OCI-LY7 (cell line): ENCODE measurements at regions not wholly inside any gene's neighbourhood (a gene's known extent, or its start where the extent isn't known, plus 50 kb on each side); places are given as distances from the start of the nearest gene placed in this dataset.
"Not testable (repeated sequence)": the region's sequence is repeated elsewhere in the genome, so short reads cannot be mapped to it uniquely, and the experiment has no call there.

Experiments
- BruUV-seq: library from RNA; stranded (reverse); fragments of 400-500 nt; replicated peaks from 2 replicates; lab custom pipeline; 2021; lab: Mats Ljungman, UMichigan
- CTCF ChIA-PET: fragments of 300-600 bp; sonication (Branson Sonifier 250); formaldehyde crosslinking; loops from one replicate; lab custom pipeline; 2022; ENCODE audit warnings: antibody characterized with exemption; ENCODE audit not compliant: unreplicated experiment; lab: Charles Lee
- POLR2A ChIA-PET: fragments of 300-600 bp; sonication (Branson Sonifier 250); formaldehyde crosslinking; loops from one replicate; lab custom pipeline; 2022; ENCODE audit warnings: antibody characterized with exemption; lab: Charles Lee
- DNase-seq: peaks from one replicate; pipeline ENCODE4 v3.0.0-alpha.2; 2015; ENCODE audit warnings: low spot score
- H2AFZ ChIP-seq: fragments of 200-600 bp; sonication (generic), shearing (Covaris generic); 2 replicates; pipeline ENCODE4 v1.6.1; 2014; ENCODE audit warnings: mild to moderate bottlenecking, antibody characterized with exemption, low read length, moderate library complexity
- H3K27ac ChIP-seq: fragments of 200-600 bp; sonication (generic); 2 replicates; pipeline ENCODE4 v1.5.1; 2014; ENCODE audit warnings: mixed run types, low read depth, mild to moderate bottlenecking, moderate library complexity, low read length, inconsistent platforms; ENCODE audit not compliant: poor library complexity, severe bottlenecking
- H3K36me3 ChIP-seq: fragments of 200-600 bp; sonication (generic); 2 replicates; pipeline ENCODE4 v1.6.1; 2014; ENCODE audit warnings: mild to moderate bottlenecking, antibody characterized with exemption, low read length, moderate library complexity, mixed read lengths; ENCODE audit not compliant: insufficient read depth
- H3K4me1 ChIP-seq: fragments of 200-600 bp; sonication (generic); 2 replicates; pipeline ENCODE4 v1.5.1; 2014; ENCODE audit warnings: mild to moderate bottlenecking, low read length; ENCODE audit not compliant: insufficient read depth, poor library complexity, severe bottlenecking
- H3K4me2 ChIP-seq: fragments of 200-600 bp; sonication (generic); 2 replicates; pipeline ENCODE4 v1.6.1; 2014; ENCODE audit warnings: mild to moderate bottlenecking, low read length
- H3K4me3 ChIP-seq: fragments of 200-600 bp; sonication (generic); 2 replicates; pipeline ENCODE4 v1.5.1; 2014; ENCODE audit warnings: mild to moderate bottlenecking, low read depth, low read length; ENCODE audit not compliant: poor library complexity, severe bottlenecking
- H3K79me2 ChIP-seq: fragments of 200-600 bp; sonication (generic); 2 replicates; pipeline ENCODE4 v1.6.1; 2016; ENCODE audit warnings: low read depth, mild to moderate bottlenecking, low read length, moderate library complexity, mixed read lengths; ENCODE audit not compliant: insufficient read depth
- H3K9me2 ChIP-seq: fragments of 200-600 bp; sonication (generic); 2 replicates; pipeline ENCODE4 v1.6.1; 2016; ENCODE audit warnings: mild to moderate bottlenecking, low read length, mixed read lengths; ENCODE audit not compliant: insufficient read depth
- H3K9me3 ChIP-seq: fragments of 200-600 bp; sonication (generic); 2 replicates; pipeline ENCODE4 v1.6.1; 2014; ENCODE audit warnings: mild to moderate bottlenecking, mixed run types, low read length, mixed read lengths
- H4K20me1 ChIP-seq: fragments of 200-600 bp; sonication (generic); 2 replicates; pipeline ENCODE4 v1.6.1; 2014; ENCODE audit warnings: mild to moderate bottlenecking, antibody characterized with exemption, low read length, moderate library complexity, mixed read lengths; ENCODE audit not compliant: insufficient read depth
- CTCF ChIP-seq: fragments of 200-600 bp; sonication (generic); conservative IDR thresholded peaks from 2 replicates; pipeline ENCODE4 v1.5.1; 2014; ENCODE audit warnings: mild to moderate bottlenecking, antibody characterized with exemption, low read length, moderate library complexity, mixed read lengths
- EZH2phosphoT487 ChIP-seq: fragments of 200-600 bp; sonication (generic); IDR thresholded peaks from 2 replicates; pipeline ENCODE4 v1.6.1; 2018; ENCODE audit warnings: low read depth, borderline replicate concordance, mild to moderate bottlenecking, mixed run types, antibody characterized with exemption, low read length, moderate library complexity, mixed read lengths
- intact Hi-C: fragments of 100-400 bp; cut with micrococcal nuclease; formaldehyde crosslinking; loops from one replicate; pipeline ENCODE4 v1.10.0; 2022; ENCODE audit not compliant: unreplicated experiment

GRCh38 chr2:123609077-123609476, 416.0 kb upstream of the CNTNAP5 start:
- ChIA-PET CTCF (no interaction called here), POLR2A (interaction anchor here (0.8 to 1.9 kb wide), 3 partner anchors 9 to 11 kb away, joined by 3 to 5 read pairs (median 3); no protein-coding TSS in a partner anchor)
- TF ChIP-seq EZH2phosphoT487 (no peak), CTCF (no peak)
- Histone ChIP-seq H2AFZ (no peak overlapping the region), H3K36me3 (no peaks in the 10 kb centered on the region), H3K79me2 (no peaks in the 10 kb centered on the region), H3K4me3 (no peak overlapping the region), H3K27ac (no peak overlapping the region), H3K4me2 (no peak overlapping the region), H3K9me2 (no peaks in the 10 kb centered on the region), H3K4me1 (no peaks in the 10 kb centered on the region), H4K20me1 (no peaks in the 10 kb centered on the region), H3K9me3 (no peaks in the 10 kb centered on the region)
- intact Hi-C loops = no loop called here
- no TSS peak for BruUV-seq
- no peak for DNase-seq

- no peak overlapping the region for H3K27ac ChIP-seq
- H3K9me3 ChIP-seq = 0 out of 2 replicates have a peak, but pooled peaks cover 6% of the 10 kb centered on the region
- no TSS peak for BruUV-seq
- H4K20me1 ChIP-seq = no peaks in the 10 kb centered on the region
- H2AFZ ChIP-seq = no peak overlapping the region
- no peaks in the 10 kb centered on the region for H3K79me2 ChIP-seq
- H3K4me2 ChIP-seq = no peak overlapping the region
- ChIA-PET CTCF (no interaction called here), POLR2A (no interaction called here)
- H3K4me1 ChIP-seq = no peaks in the 10 kb centered on the region
- no peak for TF ChIP-seq CTCF
- no peak for TF ChIP-seq EZH2phosphoT487
- H3K9me2 ChIP-seq = no peaks in the 10 kb centered on the region
- no peak overlapping the region for H3K4me3 ChIP-seq
- DNase-seq = no peak
- H3K36me3 ChIP-seq = no peaks in the 10 kb centered on the region
- intact Hi-C loops = no loop called here
Observed at GRCh38 chr2:123614596-123614995, 410.5 kb upstream of the CNTNAP5 start.

- CTCF ChIA-PET, DNase-seq, BruUV-seq: not testable (repeated sequence)
Observed at GRCh38 chr2:123618642-123619041, 406.4 kb upstream of the CNTNAP5 start.

More at GRCh38 chr2:123618642-123619041, 406.4 kb upstream of the CNTNAP5 start:
- H3K9me3 ChIP-seq, intact Hi-C loops, H3K36me3 ChIP-seq, H4K20me1 ChIP-seq, H2AFZ ChIP-seq, POLR2A ChIA-PET, H3K4me1 ChIP-seq, H3K9me2 ChIP-seq, H3K4me3 ChIP-seq, H3K27ac ChIP-seq, H3K79me2 ChIP-seq, H3K4me2 ChIP-seq: not testable (repeated sequence)
